ENCODE measurements at regions not wholly inside any gene's neighbourhood (a gene's known extent, or its start where the extent isn't known, plus 50 kb on each side); places are given as distances from the start of the nearest gene placed in this dataset.
"Not testable (repeated sequence)": the region's sequence is repeated elsewhere in the genome, so short reads cannot be mapped to it uniquely, and the experiment has no call there.

DNA sequence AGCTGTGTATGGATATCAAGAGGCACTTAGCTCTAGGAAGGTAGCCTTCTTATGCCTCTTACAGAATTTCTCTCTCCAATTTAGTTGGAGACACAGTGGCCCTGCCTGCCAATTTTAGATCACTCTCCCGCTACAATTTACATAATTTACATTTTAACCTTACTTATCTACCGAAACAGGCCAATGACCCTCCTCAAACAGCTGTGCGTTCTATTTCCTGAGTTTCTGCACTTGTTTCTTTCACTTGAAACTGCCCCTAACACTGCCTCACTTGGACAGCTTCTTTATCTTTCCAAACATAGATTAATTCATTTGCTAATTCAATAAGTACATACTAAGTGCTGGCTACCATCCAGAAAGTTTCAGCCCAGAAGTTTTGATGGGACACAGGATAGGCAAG, 52.9 kb upstream of the HDDC2 start:
- no peak for DNase-seq (ENCODE audit: low spot score)

GRCh38 chr6:125356884-125357283, 55.1 kb upstream of the HDDC2 start:
- no peak for DNase-seq (ENCODE audit: low spot score)

DNA sequence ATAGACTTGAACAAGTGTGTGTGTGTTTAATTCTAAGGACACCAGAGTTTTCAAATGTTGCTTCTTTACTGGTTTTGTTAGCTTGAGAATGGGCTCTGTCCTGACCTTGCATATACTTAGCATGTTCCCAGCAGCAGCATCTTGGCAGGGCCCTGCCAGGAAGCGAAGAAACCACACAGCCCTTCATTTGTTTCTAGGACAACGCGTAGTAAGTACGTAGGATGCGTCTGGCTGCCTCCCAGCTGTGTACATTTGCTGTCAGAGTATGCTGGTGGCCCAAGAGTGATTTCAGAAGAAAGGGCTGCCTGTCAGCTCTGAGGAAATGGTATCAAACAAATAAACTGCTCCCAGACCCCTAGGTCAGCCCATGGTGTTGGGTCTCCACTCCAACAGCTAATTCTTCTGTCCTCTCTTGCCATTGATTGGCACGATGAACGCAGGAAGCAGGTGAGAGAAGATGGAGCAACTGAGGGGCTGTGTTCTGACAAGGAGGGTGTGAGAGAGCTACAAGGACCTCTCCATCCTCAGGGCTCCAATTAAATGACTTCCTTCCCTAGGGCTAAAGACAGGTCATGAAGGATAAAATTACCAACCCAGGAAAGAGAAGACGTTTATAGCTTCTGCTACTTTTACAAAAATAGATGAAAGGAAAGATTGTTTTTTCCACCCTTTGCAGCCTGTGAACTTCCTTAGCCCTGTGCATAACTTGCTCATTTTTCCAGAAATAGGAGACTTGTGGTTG, 55.9 kb upstream of the HDDC2 start:
- no peak for DNase-seq (ENCODE audit: low spot score)

DNA sequence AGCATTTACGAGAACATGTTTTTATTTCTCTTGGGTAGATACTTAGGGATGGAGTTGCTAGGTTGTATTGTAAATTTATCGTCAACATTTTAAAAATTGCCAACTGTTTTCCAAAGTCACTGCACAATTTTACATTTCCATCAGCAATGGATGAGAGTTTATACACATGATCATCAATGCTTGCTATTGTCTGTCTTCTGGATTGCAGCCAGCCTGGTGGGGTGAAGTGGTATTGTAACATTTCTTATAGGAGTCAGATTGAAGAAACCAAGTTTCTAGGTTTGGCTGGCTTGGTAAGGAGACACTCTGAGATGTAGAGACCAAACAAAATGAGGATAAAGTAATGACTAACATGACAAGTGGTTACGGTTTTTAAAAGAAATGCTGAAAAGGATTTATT, 57.1 kb upstream of the HDDC2 start:
- DNase-seq (ENCODE audit: low spot score) = no peak

DNA sequence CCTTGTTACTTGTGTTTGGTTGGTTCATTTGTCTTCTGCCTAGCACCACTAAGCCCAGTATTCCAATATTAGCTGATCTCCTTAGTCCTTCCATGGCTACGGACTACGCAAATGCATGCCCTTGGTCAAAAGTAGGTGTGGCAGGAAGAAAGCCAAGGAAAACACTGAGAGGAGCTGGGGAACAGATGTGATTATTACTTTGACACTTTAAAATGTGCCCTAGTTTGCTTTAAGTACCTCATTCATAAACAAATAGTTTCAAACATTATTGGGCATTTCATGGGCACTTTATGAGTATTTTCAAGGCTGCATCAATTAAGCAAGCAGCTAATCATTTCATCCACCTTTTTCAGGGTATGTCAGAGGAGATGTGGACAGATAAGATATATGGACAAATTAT, 60.1 kb upstream of the HDDC2 start:
- DNase-seq (ENCODE audit: low spot score) = no peak

- no peak for DNase-seq (ENCODE audit: low spot score)
These were observed 61.5 kb upstream of the HDDC2 start for GRCh38 chr6:125363039-125363823.

GRCh38 chr6:125363824-125364165, 62.0 kb upstream of the HDDC2 start:
- DNase-seq (ENCODE audit: low spot score) = no peak

GRCh38 chr6:125365230-125365629, 63.5 kb upstream of the HDDC2 start:
- no peak for DNase-seq (ENCODE audit: low spot score)

- no peak for DNase-seq (ENCODE audit: low spot score)
These were observed 65.4 kb upstream of the HDDC2 start for GRCh38 chr6:125367036-125367782.

GRCh38 chr6:125370343-125370742, 68.6 kb upstream of the HDDC2 start:
- no peak for DNase-seq (ENCODE audit: low spot score)

- no peak for DNase-seq (ENCODE audit: low spot score)
These were observed 73.2 kb upstream of the HDDC2 start for GRCh38 chr6:125375013-125375412.

GRCh38 chr6:125375821-125376220, 74.1 kb upstream of the HDDC2 start:
- DNase-seq (ENCODE audit: low spot score) = no peak

- DNase-seq (ENCODE audit: low spot score) = no peak
These were observed 75.9 kb upstream of the HDDC2 start for GRCh38 chr6:125377621-125378020.

DNA sequence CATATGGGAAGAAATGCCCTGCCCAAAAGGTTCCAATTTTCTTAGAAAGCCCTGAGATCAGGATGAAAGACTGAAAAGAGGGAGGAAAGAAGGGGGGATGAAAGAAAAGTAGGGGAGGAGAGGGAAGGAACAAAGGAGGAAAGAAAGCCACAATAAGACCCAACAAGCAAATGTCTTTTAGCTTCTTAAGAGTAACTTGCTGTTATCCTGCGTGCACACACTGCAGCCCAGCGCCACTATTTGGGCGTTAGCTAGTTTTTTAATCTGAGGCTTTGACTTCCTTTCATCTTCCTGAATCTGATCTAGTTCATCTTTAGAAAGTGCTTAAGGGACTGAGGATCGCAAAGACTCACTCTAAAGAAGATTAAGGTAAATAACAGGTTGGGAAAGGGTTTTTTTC, 77.4 kb upstream of the HDDC2 start:
- no peak for DNase-seq (ENCODE audit: low spot score)

GRCh38 chr6:125380474-125380873, 78.7 kb upstream of the HDDC2 start:
- DNase-seq (ENCODE audit: low spot score) = no peak

- not testable (repeated sequence) for DNase-seq (ENCODE audit: low spot score)
These were observed 84.6 kb upstream of the HDDC2 start for GRCh38 chr6:125386337-125386736.

DNA sequence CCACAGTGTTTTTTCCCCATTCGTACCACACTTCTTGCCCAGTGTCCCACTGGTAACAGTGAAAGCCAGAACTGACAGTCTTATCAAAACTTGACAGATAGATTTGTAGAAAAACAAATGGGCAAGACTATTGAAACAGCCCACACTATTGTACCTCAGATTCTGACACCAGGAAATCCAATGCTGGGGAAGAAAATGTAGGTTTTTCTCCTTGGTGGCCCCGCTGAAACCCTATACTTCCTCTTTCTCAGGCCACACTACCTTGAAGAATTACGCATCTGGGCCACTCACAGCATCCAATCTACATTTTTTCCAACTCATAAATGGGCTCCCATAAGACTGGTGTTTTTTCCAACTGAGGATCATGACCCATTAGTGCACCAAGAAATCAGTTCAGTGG, 90.9 kb upstream of the HDDC2 start:
- DNase-seq (ENCODE audit: low spot score) = no peak

GRCh38 chr6:125393449-125393858, 91.7 kb upstream of the HDDC2 start:
- DNase-seq (ENCODE audit: low spot score) = no peak

GRCh38 chr6:125406741-125407140, 105.0 kb upstream of the HDDC2 start:
- no peak for DNase-seq (ENCODE audit: low spot score)

DNA sequence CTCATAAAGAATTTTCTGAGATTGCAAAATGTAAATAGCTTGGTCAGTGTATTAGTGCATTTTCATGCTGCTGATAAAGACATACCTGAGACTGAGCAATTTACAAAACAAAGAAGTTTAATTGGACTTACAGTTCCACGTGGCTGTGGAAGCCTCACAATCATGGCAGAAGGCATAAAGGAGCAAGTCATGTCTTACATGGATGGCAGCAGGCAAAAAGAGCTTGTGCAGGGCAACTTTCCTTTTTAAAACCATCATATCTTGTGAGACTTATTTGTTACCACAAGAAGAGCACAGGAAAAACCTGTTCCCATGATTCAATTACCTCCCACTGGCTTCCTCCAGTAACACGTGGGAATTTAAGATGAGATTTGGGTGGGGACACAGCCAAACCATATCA, 112.7 kb upstream of the HDDC2 start:
- DNase-seq (ENCODE audit: low spot score) = no peak

DNA sequence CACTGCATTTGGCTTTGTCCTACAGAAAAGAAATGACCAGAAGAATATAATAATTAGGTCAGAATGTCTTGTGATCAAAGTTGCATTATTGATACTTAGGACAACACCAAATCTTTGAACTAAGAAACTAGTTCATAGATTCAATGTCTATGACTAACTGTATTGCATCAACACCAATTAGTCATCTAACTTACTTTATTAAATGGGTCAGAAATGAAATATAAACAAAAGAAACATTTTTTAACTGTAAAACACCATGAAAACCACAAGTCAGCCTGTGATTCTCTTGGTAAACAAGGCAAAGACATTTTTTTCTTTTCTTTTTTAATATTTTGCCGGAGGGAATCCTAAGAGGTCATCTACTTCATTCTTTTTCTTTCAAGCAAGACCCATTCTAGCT, 114.1 kb upstream of the HDDC2 start:
- DNase-seq (ENCODE audit: low spot score) = no peak

DNA sequence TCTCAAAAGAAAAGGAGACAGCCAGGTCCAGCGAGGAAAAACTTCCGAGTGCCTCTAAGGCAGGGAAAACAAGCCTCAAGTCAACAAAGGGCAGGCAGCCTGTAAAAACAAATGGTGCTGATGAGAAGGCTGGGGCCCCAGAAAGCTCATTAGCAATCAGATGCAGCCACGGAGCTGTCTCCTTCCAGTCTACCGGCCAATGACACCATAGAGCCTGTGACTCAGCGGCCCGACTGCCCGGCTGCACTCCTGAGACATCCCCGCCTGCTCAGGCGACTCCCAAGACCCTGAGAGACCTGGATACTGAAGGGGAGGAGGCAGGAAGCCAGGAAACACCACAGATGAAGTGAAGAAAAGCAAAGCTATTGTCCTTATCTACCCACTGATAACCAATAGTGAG, 120.1 kb upstream of the HDDC2 start:
- no peak for DNase-seq (ENCODE audit: low spot score)

DNA sequence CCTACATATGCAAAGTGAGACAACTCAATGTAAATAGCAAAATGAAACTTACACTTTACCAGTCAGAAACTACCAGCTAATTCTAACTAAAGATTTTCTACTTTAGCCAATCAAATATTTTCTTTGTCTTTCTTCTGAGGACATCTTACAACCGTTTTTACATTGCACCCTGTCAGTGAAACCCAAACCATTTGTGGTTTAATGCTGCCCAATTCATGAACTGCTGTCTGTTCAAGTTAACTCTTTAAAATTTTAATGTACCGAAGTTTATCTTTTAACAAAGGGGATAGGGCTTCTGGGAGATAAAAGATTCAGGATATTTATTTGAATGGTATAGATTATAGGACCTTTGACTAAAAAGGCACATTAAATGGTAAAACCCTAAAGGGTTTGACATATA, 121.3 kb upstream of the HDDC2 start:
- no peak for DNase-seq (ENCODE audit: low spot score)
